OCI-LY7 (cell line): ENCODE measurements at regions not wholly inside any gene's neighbourhood (a gene's known extent, or its start where the extent isn't known, plus 50 kb on each side); places are given as distances from the start of the nearest gene placed in this dataset.

Experiments
- EZH2phosphoT487 ChIP-seq: fragments of 200-600 bp; sonication (generic); IDR thresholded peaks from 2 replicates; pipeline ENCODE4 v1.6.1; 2018; ENCODE audit warnings: low read depth, borderline replicate concordance, mild to moderate bottlenecking, mixed run types, antibody characterized with exemption, low read length, moderate library complexity, mixed read lengths
- TF ChIP-seq, protein P1 (sequence below): fragments of 200-600 bp; sonication (generic); conservative IDR thresholded peaks from 2 replicates; pipeline ENCODE4 v1.5.1; 2014; ENCODE audit warnings: mild to moderate bottlenecking, antibody characterized with exemption, low read length, moderate library complexity, mixed read lengths

GRCh38 chr3:44028-44676 is 152.4 kb upstream of the CHL1 start:
- TF ChIP-seq, protein P1, sequence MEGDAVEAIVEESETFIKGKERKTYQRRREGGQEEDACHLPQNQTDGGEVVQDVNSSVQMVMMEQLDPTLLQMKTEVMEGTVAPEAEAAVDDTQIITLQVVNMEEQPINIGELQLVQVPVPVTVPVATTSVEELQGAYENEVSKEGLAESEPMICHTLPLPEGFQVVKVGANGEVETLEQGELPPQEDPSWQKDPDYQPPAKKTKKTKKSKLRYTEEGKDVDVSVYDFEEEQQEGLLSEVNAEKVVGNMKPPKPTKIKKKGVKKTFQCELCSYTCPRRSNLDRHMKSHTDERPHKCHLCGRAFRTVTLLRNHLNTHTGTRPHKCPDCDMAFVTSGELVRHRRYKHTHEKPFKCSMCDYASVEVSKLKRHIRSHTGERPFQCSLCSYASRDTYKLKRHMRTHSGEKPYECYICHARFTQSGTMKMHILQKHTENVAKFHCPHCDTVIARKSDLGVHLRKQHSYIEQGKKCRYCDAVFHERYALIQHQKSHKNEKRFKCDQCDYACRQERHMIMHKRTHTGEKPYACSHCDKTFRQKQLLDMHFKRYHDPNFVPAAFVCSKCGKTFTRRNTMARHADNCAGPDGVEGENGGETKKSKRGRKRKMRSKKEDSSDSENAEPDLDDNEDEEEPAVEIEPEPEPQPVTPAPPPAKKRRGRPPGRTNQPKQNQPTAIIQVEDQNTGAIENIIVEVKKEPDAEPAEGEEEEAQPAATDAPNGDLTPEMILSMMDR = no peak
- TF ChIP-seq EZH2phosphoT487 = no peak
